Frontal cortex (tissue), 3 donors: ENCODE measurements at regions not wholly inside any gene's neighbourhood (a gene's known extent, or its start where the extent isn't known, plus 50 kb on each side); places are given as distances from the start of the nearest gene placed in this dataset.
A peak's percentile ranks its signal among the peaks of the same experiment; 100 is the strongest.

Experiments
- DNase-seq, 2 donors: peaks; one replicate each; pipeline ENCODE4 v3.0.0; 2012; ENCODE audit warnings: low spot score in 2 of 2
- FAIRE-seq: peaks from 2 replicates; lab custom pipeline; 2012; peaks lifted over from hg19 to GRCh38; lab: Jason Lieb, UNC
- donor health status: control.
- donor health status: control.
- donor health status: control.

DNA sequence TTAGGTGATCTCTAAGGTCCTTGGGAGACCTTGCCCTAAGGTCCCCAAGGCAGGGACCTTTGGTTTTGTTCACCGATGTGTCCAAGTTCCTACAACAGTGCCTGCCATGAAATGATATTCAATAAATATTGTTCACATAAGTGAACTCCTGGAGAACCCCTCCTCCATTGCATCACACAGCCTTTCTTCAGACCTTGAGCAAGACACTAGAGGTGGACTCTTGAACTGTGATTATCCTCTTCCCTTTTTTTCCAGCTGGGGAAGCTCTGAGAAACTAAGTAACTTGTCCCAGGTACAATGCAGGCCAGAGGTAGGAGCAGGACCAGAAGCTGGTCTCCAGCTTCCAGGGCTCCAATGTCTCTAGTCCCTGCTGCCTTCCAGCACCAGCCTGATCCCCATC is 76.6 kb upstream of the LMO1 start:
- DNase-seq (no peak), FAIRE-seq (no peak)

DNA sequence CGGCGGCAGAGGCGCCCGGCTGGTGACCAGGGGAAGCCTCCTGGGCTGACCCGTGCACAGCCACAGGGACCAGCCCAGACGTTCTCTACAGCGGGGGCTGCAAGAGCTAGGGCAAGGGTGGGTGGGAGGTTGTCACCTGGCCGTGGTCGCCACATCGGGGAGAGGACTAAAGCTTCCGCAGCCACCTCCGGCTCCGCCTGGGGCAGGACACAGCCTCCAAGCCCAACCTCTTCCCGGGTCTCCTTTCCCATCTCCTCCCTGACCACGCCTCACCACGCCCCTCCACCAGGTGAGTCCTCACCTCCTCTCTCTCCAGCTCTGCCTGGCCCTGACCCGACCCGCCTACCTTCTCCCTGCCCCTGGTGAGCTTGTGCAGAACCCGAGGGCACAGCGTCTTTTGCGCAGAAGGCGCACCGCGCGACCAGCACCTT is 75.9 kb upstream of the LMO1 start:
- DNase-seq (no peak), FAIRE-seq (no peak)

DNA sequence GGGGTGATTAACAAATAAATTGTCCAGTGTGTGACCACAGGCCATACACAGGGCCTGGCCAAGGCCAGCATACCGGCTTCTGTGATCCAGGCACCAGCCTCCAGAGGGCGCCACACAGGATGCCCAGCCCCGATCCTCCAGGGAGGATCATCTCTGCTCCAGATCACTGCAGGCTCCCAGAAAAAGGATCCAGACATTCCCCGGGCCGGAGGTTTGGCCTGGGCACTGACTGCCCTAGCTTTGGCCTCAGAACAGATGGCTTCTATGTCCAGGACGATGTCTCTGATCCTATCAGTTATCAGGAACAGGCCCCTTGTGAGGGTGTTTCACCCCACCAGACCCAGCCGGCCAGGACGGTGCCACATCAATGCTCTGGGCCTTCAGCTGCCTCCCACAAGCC is 74.5 kb upstream of the LMO1 start:
- DNase-seq (peak; percentile 62 to 77), FAIRE-seq (no peak)

DNA sequence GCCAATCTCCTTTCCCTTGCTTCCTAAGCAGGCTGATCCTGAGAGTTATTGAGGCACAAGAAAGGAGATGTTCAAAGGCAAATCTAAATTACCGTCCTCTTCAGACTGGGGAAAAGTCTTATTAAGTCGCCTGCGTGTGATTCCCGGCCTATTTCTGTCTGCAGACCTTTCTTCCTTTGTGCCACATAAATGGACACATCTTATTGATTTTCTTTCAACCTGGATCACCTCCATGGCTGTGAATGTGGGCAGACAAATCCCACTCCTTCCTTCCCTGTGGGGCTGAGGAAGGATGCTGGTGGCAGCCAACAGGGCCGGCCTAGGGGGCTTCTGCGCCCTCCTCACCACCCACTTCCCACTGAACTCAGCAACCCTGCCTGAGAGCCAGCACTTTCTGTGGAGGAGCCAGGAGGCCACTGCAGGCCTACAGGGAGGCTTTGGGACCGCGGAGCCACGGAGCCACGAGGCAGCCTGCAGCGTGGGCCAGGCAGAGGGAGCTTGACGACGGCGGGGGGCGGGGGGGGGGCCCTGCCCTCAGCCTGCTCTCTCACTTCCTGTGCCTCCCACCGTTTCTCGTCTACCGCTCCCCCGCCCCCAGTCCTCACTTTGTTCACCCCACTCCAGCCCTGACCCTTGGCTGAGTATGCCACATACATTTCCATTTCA is 73.6 kb upstream of the LMO1 start:
- no peak for FAIRE-seq
- no peak for DNase-seq

DNA sequence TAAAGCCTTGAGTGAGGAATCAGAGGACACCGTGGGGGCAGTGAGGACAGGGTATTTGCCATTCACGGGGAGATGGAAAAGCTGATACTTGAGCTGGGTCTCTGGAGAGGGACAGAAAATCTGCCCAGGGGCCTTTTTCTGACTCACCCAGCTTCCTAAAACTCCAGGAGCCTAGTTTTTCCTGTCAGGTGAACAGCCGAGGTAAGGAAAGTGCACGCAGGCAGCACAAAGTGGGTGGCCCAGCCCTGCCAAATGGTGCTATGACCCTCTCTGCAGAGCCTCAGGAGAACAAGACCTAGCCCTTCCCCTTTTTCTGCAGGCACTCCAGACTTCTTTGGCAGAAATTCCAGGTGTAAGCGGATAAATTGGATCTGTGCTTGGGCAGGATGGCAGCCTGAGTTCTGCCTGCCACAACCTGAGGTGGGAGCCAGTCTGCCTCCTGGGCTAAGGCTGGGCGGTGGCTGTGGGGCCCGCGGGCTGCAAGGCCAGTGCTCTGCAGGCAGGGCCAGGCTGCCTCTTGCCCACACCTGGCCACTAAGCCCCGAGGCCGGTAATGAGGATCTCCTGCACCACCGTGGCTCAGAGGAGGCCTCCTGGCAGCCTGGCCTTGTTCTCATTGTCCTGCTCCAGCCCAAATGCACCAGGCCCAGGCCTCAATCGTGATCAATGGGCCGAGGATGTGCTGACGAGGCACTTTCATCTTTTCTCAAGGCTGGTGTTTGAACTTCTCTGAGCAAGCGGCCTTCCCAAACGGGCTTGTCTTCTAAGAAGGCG is 72.9 kb upstream of the LMO1 start:
- FAIRE-seq = no peak

DNA sequence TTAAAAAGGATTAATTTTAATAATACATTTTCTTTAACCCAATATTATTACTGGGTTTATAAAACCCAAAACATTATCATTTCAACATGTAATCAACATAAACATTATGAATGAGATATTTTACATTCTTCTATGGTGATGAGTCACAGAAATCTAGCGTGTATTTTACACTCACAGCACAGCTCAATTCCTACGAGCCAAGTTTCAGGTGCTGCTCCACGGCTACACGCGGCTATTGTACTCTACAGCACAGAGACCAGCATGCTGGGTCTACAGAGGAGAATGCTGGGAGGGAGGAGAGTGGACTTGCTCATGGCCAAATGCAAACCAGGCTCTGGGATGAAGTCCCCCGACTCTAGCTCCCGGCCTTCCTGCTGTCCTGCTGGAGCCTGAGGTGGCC is 72.0 kb upstream of the LMO1 start:
- FAIRE-seq = no peak
- no peak for DNase-seq

More for the DNA sequence above, 72.9 kb upstream of the LMO1 start:
- no peak for DNase-seq

DNA sequence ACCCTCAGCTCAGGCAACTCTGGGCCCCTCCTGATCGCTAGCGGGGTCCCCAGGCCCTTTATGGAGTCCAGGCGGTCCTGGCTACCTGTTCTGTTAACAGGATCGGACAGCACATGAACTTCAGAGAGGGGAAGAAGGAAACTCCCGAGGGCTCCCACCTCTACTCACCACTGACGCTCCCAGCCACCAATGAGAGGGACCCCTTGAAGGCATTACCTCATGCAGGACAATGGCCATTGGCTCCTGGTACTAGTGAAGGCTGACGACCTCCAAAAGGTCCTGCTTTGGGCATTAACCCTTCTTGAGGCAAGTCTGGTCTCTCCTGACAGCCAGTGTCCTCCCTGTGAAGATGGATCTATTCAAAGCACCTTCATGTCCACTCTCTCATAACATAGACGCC is 71.5 kb upstream of the LMO1 start:
- FAIRE-seq (no peak), DNase-seq (no peak)

DNA sequence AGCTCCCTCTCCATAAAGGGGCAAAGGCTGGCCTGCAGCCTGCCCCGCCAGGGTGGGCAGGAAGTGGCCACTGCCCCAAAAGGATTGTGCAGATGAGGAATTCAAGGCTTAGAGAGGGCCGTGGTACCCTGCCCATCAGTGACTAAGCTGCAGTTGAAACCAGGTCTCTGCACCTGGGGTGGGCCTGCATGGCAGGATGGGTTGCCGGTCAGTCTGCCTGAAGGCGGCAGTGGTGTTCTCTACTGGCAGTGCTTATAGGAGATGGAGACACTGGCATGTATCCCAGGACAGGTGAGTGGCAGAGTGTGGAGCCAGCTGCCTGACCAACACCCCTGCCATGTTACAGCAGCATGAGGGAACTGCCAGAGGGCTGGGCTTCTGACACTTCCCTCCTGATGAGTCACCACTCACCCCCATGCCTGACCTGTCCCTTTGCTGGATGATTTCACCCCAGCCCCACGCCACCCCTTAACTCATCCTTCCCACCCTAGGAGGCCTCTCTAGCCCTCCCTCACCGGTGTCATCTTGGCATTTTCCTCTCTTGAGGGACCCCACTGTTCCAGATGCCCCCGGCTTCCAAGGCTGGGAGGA is 70.2 kb upstream of the LMO1 start:
- FAIRE-seq = no peak
- DNase-seq = no peak

DNA sequence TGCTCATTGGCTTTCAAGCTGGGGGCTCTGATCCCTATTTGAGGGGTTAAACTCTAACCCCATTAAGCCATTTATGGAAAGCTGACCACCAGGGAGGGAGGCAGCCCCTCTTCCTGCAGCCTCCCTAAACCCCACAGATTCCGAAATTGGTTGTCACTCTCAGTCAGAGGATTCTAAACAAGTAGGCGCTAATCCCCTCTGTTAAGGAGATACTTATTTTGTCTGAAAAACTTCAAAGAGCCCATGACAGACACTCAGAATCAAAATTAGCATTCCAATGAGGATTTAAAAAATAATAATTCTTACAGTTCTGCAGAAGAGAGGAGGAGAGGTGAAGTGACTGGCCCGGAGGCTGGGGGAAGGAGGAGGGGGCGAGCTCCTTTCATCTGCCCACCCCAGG is 69.7 kb upstream of the LMO1 start:
- no peak for FAIRE-seq
- no peak for DNase-seq

DNA sequence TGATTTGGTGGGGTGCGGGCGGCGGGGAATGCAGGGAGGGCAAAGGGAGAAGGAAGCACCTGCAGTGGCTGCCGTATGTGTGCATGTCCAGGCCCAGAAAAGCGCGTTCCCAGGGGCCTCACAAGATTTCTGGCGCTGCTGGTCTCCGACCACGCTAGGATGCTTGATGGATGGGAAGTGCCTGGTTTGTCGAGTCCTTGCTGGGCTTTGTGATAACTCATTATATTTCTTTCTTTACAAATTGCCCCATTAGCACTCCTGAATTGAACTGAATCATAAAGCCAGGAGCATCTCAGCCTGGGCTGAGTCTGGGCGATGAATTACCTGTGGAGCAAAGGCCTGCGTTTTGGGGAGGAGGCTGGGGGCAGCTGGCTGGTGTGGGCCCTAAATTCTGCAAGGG is 69.2 kb upstream of the LMO1 start:
- DNase-seq = no peak
- no peak for FAIRE-seq

DNA sequence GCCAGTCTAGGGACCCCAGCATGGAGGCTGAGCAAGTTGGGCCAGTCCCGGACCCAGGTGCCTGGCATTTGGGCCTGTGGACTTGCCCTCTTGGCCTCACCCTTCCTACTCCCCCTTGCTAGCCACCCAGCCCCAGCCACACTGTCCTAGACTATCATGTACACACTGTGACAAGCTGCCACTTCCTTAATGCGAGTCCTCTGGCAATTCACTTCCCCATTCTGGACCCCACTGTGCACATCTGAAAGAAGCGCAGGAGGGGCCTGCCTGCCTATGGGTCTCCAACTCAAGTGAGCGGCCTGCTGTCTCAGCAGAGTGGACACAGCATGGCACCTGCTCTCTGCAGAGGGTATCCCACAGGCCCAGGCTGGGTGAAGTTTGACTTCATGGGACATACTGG is 68.5 kb upstream of the LMO1 start:
- DNase-seq (no peak), FAIRE-seq (no peak)

DNA sequence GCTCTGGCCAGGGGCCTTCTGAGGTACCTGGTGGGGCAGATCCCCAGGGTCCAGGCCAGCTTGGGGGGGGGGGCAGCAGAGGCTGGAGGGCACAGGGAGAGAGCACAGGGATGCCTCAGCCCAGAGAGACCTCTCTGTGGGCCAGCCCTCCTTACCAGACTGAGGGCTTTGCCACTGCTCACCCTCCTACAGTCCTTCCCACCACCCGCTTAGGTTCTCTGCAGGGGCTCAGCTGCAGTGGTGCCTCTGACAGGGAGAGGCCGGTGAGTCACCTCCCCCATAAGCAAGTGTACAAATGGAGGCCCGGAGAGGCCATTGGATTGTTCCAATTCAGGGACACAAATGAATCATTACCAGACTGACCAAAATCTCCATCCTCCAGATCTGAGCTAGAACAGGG is 68.1 kb upstream of the LMO1 start:
- FAIRE-seq = no peak
- no peak for DNase-seq

DNA sequence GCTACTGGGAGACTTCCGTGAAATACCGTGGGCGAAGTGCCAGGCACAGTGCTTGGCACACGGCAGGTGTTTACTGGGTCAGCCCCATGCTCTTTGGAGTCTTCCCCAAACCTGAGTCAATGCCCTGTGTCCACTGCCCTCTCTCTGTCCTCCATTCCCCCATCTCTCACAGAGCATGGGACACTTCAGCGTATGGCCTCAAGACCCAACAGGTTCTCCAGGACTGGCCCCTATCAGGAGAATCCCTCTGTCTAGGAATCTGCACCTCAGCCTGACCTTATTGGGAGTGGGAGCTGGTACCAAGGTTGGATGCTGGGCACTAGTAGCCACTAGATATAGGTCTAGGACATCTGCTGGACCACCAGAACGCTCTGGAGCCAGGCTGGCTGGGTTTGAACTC is 67.2 kb upstream of the LMO1 start:
- DNase-seq (no peak), FAIRE-seq (no peak)

DNA sequence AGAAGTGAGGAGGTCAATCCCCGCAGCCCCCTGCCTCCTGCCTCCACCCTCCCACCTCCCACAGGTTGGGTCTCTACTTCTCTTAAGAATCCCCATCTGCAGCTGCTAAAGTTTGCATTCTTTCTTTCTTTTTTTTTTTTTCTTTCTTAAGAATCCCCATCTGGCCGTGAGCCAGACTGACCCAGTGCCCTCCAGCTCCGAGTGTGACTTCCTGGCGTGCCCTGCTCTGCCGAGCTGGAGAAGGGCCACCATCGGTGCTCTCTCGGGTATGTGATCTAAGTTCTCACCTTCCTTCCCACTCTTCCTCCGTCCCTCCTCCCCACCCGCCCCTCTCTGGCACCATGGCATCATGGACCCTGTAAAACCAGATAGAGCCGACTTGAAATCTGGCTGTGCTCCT is 66.7 kb upstream of the LMO1 start:
- DNase-seq (no peak), FAIRE-seq (no peak)

DNA sequence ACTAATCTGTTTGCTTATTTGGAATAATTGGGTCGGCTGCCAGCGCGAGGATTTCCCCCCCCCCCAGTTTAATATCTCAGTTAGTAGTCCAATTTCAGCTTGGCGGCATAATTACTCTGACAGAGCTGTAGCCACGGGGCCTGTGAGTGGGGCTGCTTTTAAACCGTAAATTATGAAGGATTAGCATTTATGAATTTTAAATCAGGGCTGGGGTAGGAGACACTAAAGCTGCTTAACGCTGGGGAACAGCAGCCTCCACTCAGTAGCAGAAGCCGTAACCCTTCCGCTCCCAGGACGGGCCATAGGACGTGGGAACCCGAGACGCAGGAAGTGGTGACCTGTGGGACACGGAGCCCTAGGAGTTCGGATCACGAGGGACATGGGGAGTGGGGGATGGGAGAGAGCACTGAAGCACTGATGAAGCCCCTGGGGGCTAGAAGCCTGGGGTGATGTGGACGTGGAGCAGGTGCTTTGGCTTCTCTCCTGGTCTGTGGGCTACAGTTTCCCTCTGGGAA is 66.2 kb upstream of the LMO1 start:
- FAIRE-seq = no peak
- no peak for DNase-seq

DNA sequence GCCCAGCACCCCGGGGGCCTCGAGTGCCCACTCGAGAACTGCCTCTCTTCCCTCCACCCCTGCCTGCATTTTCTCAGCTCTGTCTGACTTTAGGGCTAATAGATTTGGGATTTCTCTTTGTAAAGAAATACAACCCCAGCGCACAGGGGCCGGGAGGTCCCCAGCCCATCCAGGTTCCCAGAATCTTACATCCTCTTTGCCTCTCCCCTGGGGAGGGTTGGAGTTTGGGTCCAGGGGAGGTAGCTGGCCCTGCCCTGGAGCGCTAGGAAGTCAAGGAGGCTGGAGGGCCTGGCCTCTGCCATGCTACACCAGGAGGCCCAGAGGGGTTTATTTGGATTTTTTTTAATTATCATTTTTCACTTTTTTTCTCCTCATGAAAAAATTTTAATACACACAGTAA is 65.7 kb upstream of the LMO1 start:
- no peak for FAIRE-seq
- no peak for DNase-seq

DNA sequence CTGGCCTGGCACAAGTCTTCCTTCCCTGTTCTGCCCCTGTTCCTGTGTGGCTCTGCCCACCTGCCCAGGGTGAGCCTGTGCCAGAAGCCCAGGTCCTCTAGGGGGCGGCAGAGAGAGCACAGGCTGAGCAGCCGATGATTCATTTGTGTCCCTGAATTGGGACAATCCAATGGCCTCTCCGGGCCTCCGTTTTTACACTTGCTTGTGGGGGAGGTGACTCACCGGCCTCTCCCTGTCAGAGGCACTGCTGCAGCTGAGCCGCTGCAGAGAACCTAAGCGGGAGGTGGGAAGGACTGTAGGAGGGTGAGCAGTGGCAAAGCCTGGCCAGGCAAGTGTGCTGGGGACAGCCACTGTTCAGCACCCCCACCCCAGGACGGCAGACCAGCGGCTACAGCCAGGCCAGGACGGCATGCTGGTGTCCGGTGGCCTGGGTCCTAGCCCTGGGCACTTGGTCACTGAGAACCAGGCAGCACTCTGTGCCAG is 65.2 kb upstream of the LMO1 start:
- DNase-seq = peak; percentile 41 to 90
- no peak for FAIRE-seq

DNA sequence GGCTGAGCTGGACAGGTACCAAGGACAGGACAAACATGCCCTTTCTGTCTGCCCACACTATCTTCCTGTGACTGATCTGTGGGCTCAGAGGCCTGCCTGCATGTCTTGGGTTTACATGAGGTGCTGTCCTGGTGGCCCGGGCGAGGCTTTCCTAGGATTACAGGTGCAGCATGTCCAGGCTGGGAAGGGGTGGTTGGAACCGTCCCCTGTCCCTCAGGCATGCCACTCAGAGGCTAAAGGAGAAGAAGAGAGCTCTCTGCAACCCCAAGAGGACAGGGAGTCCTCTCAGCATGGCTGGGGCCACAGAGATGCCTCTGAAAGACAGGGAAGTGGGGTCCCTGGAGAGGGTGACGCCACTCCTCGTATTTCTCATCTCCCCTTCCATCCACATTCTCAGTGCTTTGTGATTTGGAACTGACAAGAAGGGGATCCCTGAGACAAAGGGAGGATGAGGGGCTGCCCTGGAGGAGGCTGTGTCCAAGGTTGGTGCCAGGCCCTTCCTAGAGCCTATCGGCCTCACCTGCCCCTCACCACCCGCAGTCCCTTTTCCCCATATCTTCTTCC is 64.6 kb upstream of the LMO1 start:
- DNase-seq = no peak
- FAIRE-seq = no peak

DNA sequence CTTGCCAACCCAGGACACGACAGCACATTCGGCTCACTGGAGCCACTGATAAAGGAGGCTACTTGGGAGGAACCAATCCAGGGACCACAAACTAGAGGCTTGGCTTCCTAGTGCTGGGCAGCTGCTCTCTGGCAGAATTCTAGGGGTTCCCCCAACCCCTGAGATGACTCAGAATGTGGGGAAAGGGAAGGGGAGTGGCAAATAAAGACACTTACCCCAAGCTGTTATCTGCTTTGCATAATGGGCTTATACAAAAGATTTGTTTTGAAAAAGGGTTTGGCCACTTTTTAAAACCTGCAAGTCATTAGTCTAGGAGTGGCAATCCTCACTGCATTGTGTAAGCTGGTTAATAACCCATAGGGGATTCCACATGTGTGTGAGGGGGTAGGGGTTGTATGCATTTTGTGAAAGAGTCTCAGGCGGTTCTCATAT is 64.1 kb upstream of the LMO1 start:
- no peak for FAIRE-seq
- DNase-seq = no peak

DNA sequence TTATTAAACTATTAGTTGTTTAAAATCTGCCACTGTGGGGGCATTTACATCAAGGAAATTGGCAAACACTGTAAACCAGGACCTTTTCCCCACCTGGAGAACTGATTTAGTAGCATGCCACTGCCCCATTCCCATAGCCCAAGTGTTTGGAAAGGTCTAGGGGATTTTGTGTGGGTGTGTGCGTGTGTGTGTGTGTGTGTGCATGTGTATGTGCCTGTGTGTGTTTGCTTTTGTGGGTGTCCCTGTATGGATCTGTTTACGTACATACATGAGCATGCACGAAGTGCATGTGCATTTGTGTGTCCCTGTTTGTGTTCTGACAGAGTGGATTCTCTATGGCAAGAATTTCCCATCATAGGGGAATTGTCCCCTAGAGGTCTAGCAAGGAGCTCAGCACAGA is 62.7 kb upstream of the LMO1 start:
- DNase-seq = no peak
- no peak for FAIRE-seq
